DND-41 (cell line): ENCODE measurements at regions not wholly inside any gene's neighbourhood (a gene's known extent, or its start where the extent isn't known, plus 50 kb on each side); places are given as distances from the start of the nearest gene placed in this dataset.

Experiments
- ATAC-seq: fragments of 200-7000 bp; cut with Tn5 transposase; 3 replicates; pipeline ENCODE4 v1.9.1; 2021; ENCODE audit warnings: low read depth; ENCODE audit not compliant: insufficient read depth
- DNase-seq: peaks from one replicate; pipeline ENCODE4 v3.0.0-alpha.2; 2020
- H2AFZ ChIP-seq: 2 replicates; pipeline ENCODE4 v1.6.0; 2012; ENCODE audit warnings: low read depth, low read length
- H3K27ac ChIP-seq: 2 replicates; pipeline ENCODE4 v1.5.1; 2012; ENCODE audit warnings: low read length, inconsistent platforms
- H3K27me3 ChIP-seq: fragments of 200-600 bp; sonication (generic); 2 replicates; pipeline ENCODE4 v1.6.0; 2012; ENCODE audit warnings: low read length, mild to moderate bottlenecking, inconsistent platforms; ENCODE audit not compliant: insufficient read depth, poor library complexity
- H3K36me3 ChIP-seq: 2 replicates; pipeline ENCODE4 v1.5.1; 2012; ENCODE audit warnings: low read length, inconsistent platforms; ENCODE audit not compliant: insufficient read depth
- H3K4me1 ChIP-seq: 2 replicates; pipeline ENCODE4 v1.5.1; 2012; ENCODE audit warnings: mild to moderate bottlenecking, low read length; ENCODE audit not compliant: insufficient read depth
- H3K4me2 ChIP-seq: 2 replicates; pipeline ENCODE4 v1.6.0; 2012; ENCODE audit warnings: mild to moderate bottlenecking, moderate library complexity, low read length, inconsistent platforms; ENCODE audit not compliant: insufficient read depth
- H3K4me3 ChIP-seq, 2 experiments: fragments of 200-600 bp in 1 of 2; shearing (Covaris generic) in 1 of 2; 2 replicates each; pipeline ENCODE4 v1.5.1; 2012 to 2016; ENCODE audit warnings: inconsistent platforms in 2 of 2, low read length in 2 of 2, mild to moderate bottlenecking in 2 of 2, low read depth in 1 of 2, moderate library complexity in 1 of 2
- H3K79me2 ChIP-seq: 2 replicates; pipeline ENCODE4 v1.6.0; 2012; ENCODE audit warnings: low read length, inconsistent platforms; ENCODE audit not compliant: insufficient read depth
- H3K9ac ChIP-seq: 2 replicates; pipeline ENCODE4 v1.6.0; 2012; ENCODE audit warnings: low read depth, mild to moderate bottlenecking, inconsistent platforms, low read length, moderate library complexity
- H3K9me3 ChIP-seq: 2 replicates; pipeline ENCODE4 v1.5.1; 2012; ENCODE audit warnings: low read length, moderate library complexity, mild to moderate bottlenecking, inconsistent platforms; ENCODE audit not compliant: insufficient read depth, severe bottlenecking
- H4K20me1 ChIP-seq: 2 replicates; pipeline ENCODE4 v1.6.0; 2012; ENCODE audit warnings: low read length; ENCODE audit not compliant: insufficient read depth
- EZH2 ChIP-seq: IDR thresholded peaks from 3 replicates; pipeline ENCODE4 v1.6.1; 2012; ENCODE audit warnings: borderline replicate concordance, low read depth, mild to moderate bottlenecking, moderate library complexity, low read length, inconsistent platforms; ENCODE audit not compliant: severe bottlenecking
- TF ChIP-seq, protein P1 (sequence below): IDR thresholded peaks from 2 replicates; pipeline ENCODE4 v1.5.1; 2012; ENCODE audit warnings: borderline replicate concordance, low read length, moderate library complexity, mild to moderate bottlenecking; ENCODE audit not compliant: poor library complexity, severe bottlenecking; ENCODE audit errors: extremely low read depth

GRCh38 chr6:56739836-56740815, 97.4 kb upstream of the DST start:
- Histone ChIP-seq H3K36me3 (no peaks in the 10 kb centered on the region), H3K4me1 (no peaks in the 10 kb centered on the region), H4K20me1 (no peaks in the 10 kb centered on the region), H3K4me2 (no peak overlapping the region), H2AFZ (no peak overlapping the region), H3K27ac (no peak overlapping the region), H3K79me2 (no peaks in the 10 kb centered on the region), H3K4me3 (no peak overlapping the region), H3K27me3 (no peaks in the 10 kb centered on the region), H3K9ac (no peak overlapping the region), H3K9me3 (no peaks in the 10 kb centered on the region)
- DNase-seq (no peak), ATAC-seq (no peak)
- no peak for TF ChIP-seq EZH2
- TF ChIP-seq, protein P1, sequence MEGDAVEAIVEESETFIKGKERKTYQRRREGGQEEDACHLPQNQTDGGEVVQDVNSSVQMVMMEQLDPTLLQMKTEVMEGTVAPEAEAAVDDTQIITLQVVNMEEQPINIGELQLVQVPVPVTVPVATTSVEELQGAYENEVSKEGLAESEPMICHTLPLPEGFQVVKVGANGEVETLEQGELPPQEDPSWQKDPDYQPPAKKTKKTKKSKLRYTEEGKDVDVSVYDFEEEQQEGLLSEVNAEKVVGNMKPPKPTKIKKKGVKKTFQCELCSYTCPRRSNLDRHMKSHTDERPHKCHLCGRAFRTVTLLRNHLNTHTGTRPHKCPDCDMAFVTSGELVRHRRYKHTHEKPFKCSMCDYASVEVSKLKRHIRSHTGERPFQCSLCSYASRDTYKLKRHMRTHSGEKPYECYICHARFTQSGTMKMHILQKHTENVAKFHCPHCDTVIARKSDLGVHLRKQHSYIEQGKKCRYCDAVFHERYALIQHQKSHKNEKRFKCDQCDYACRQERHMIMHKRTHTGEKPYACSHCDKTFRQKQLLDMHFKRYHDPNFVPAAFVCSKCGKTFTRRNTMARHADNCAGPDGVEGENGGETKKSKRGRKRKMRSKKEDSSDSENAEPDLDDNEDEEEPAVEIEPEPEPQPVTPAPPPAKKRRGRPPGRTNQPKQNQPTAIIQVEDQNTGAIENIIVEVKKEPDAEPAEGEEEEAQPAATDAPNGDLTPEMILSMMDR = no peak

DNA sequence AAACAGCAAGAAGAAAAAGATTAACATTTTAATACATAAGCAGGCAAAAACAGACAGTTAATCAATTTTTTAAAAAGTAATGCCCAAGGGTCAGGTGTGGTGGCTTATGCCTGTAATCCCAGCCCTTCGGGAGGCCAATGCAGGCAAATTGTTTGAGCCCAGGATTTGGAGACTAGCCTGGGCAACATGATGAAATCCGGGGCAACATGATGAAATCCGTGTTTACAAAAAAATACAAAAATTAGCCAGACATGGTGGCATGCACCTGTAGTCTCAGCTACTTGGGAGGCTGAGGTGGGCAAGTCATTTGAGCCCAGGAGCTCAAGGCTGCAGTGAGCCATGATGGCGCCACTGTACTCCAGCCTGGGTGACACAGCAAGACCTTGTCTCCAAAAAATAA, 94.1 kb upstream of the DST start:
- no peak overlapping the region for H2AFZ ChIP-seq
- H3K36me3 ChIP-seq = no peaks in the 10 kb centered on the region
- H3K4me1 ChIP-seq = no peaks in the 10 kb centered on the region
- H3K27ac ChIP-seq = no peak overlapping the region
- ATAC-seq (no peak), DNase-seq (no peak)
- no peaks in the 10 kb centered on the region for H4K20me1 ChIP-seq
- H3K4me3 ChIP-seq = no peak overlapping the region
- no peak overlapping the region for H3K9ac ChIP-seq
- TF ChIP-seq EZH2 = no peak
- TF ChIP-seq, protein P1 = no peak
- no peaks in the 10 kb centered on the region for H3K27me3 ChIP-seq
- H3K4me2 ChIP-seq = no peak overlapping the region
- no peaks in the 10 kb centered on the region for H3K9me3 ChIP-seq
- no peaks in the 10 kb centered on the region for H3K79me2 ChIP-seq

DNA sequence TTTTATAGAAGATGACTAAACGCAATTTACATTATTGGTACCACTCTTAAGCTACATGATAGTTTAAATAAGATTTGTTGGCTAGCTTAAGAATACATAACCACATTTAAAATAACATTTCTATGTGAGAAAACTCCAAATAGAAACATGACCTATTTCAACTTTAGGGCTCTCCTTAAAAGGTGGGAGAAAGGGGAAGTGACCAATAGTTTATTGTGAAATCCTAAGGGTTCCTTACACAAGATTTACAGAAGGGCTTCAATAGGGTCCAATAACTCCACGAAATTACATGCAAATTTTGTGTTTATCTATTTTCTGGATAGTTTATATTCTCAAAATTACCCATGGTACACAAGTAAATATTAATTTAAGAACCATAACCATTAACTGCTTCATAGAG, 91.6 kb upstream of the DST start:
- no peak overlapping the region for H2AFZ ChIP-seq
- H3K4me3 ChIP-seq = no peak overlapping the region
- H3K27me3 ChIP-seq = no peaks in the 10 kb centered on the region
- no peaks in the 10 kb centered on the region for H3K9me3 ChIP-seq
- H3K36me3 ChIP-seq = no peaks in the 10 kb centered on the region
- H4K20me1 ChIP-seq = no peaks in the 10 kb centered on the region
- TF ChIP-seq, protein P1 = no peak
- TF ChIP-seq EZH2 = no peak
- no peak overlapping the region for H3K4me2 ChIP-seq
- H3K4me1 ChIP-seq = no peaks in the 10 kb centered on the region
- no peak overlapping the region for H3K9ac ChIP-seq
- H3K79me2 ChIP-seq = no peaks in the 10 kb centered on the region
- DNase-seq (no peak), ATAC-seq (no peak)
- no peak overlapping the region for H3K27ac ChIP-seq
